Aorta (tissue), 5 donors: ENCODE measurements at regions not wholly inside any gene's neighbourhood (a gene's known extent, or its start where the extent isn't known, plus 50 kb on each side); places are given as distances from the start of the nearest gene placed in this dataset.

ENCODE experiments used
- ATAC-seq: fragments of 200-7000 bp; cut with Tn5 transposase; one replicate; pipeline ENCODE4 v1.9.1; 2022; ENCODE audit warnings: moderate library complexity; ENCODE audit not compliant: low FRiP score
- DNase-seq, 2 donors: peaks; one replicate each; pipeline ENCODE4 v3.0.0-alpha.2; 2020
- H3K27ac ChIP-seq, 2 donors: one replicate each; pipeline ENCODE4 v1.5.1; 2013; ENCODE audit warnings: low read length in 2 of 2, mild to moderate bottlenecking in 2 of 2, moderate library complexity in 2 of 2, control low read depth in 1 of 2, inconsistent platforms in 1 of 2, low read depth in 1 of 2
- H3K27me3 ChIP-seq, 2 donors: one replicate each; pipeline ENCODE4 v1.6.1; 2013; ENCODE audit warnings: control low read depth in 1 of 2, low read length in 1 of 2, mild to moderate bottlenecking in 1 of 2, moderate library complexity in 1 of 2; ENCODE audit not compliant: insufficient read depth in 2 of 2, control insufficient read depth in 1 of 2
- H3K36me3 ChIP-seq, 2 donors: one replicate each; pipeline ENCODE4 v1.6.1; 2013; ENCODE audit warnings: control low read depth in 1 of 2, low read length in 1 of 2, mild to moderate bottlenecking in 1 of 2; ENCODE audit not compliant: insufficient read depth in 2 of 2, control insufficient read depth in 1 of 2
- H3K4me1 ChIP-seq, 2 donors: one replicate each; pipeline ENCODE4 v1.6.1; 2013; ENCODE audit warnings: low read length in 2 of 2, control low read depth in 1 of 2, mild to moderate bottlenecking in 1 of 2, moderate library complexity in 1 of 2; ENCODE audit not compliant: insufficient read depth in 2 of 2, control insufficient read depth in 1 of 2
- H3K4me3 ChIP-seq, 2 donors: one replicate each; pipeline ENCODE4 v1.5.1; 2013; ENCODE audit warnings: low read length in 2 of 2, control low read depth in 1 of 2, mild to moderate bottlenecking in 1 of 2
- H3K9me3 ChIP-seq: one replicate; pipeline ENCODE4 v1.6.1; 2013; ENCODE audit warnings: mild to moderate bottlenecking, low read length; ENCODE audit not compliant: control insufficient read depth
- WGBS, 2 donors: extraction: QIAGEN DNeasy Blood & Tissue Kit; methylation state at CpG; one replicate each; pipeline ENCODE4 v1.1.7; 2013; 5-methylcytosine and 5-hydroxymethylcytosine counted together
- intact Hi-C, 2 donors: fragments of 100-400 bp; cut with DNase I; formaldehyde crosslinking; loops; one replicate each; pipeline versions ENCODE4 v1.14.2 to v1.15.0; 2022
- donor health status: healthy with polysubstance abuse.
- donor health status: Bipolar disorder and iron deficiency.
- donor health status: DM: no; HTN: no; CAD: no.
- donor health status: DM: no; HTN: no; CAD: no.
- donor health status: DM: yes; HTN: yes; CAD: no.

DNA sequence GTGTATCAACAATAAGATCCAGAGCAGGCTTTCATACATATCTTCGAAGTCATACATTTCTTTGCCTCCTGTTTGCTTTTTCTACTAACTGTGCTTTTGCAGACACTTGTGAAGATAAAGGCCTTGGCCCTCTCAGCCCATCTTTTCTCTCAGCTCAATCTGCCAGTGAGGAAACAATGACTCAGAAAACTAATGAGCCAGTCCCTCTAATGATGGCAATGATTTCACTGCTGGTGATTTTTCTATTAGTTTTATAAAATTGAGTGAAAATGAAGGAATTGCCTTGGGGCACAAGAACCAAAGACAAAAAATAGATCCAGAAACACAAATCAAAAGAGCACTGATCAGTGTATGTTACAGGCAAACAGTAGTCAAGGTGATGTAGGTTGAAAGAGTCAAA, 167.7 kb upstream of the PPP2R2B start:
- H3K4me3 ChIP-seq: no peak overlapping the region
- WGBS, 2 donors: 55 to 56% methylated on average over 1 of the region's 1 CpG
- ATAC-seq (no peak), DNase-seq (no peak)
- peaks cover 0 to 4% of the 10 kb centered on the region in 2 donors for H3K27me3 ChIP-seq
- no peaks in the 10 kb centered on the region for H3K4me1 ChIP-seq
- H3K9me3 ChIP-seq: no peaks in the 10 kb centered on the region
- intact Hi-C loops: no loop called here
- H3K36me3 ChIP-seq: no peaks in the 10 kb centered on the region
- H3K27ac ChIP-seq: no peak overlapping the region

DNA sequence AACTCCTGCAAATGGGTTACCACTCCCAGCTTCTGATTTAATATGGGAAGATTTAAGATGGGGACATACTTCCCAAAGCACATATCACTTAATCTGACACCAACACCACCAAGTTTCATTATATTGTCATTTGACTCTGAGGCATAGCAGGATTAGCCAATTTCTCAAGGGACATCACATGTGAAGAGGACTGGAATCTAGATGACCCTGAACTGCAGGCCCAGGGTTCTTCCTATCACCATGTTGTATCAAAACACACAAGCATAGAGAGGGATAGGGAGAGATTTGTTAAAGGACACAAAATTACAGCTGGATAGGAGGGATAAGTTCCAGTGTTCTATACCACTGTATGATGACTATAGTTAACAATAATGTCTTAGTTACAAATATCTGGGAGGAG, 168.3 kb upstream of the PPP2R2B start:
- Histone ChIP-seq H3K36me3 (no peaks in the 10 kb centered on the region), H3K4me3 (no peak overlapping the region), H3K9me3 (no peaks in the 10 kb centered on the region), H3K4me1 (no peaks in the 10 kb centered on the region), H3K27ac (no peak overlapping the region), H3K27me3 (peaks cover 0 to 4% of the 10 kb centered on the region in 2 donors)
- intact Hi-C loops: no loop called here
- no peak for DNase-seq
- ATAC-seq: no peak

DNA sequence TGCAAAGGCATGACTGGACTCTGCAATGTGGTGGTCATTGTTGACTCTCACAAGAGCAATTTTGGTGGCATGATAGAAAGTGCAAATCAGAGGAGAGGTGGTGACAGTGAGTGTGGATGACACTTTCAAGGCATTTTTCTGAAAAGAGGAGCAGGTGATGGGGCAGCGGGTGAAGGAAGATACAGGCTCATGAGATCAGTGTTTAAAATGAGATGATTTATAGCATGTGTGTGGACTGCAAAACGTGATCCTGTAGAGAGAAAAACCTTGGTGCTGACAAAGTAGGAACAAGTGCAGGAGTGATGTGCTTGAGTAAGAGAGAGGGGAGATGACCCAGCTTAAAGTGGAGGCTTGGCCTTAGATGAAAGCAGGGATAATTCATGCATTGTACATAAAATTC, 171.2 kb upstream of the PPP2R2B start:
- H3K4me3 ChIP-seq: no peak overlapping the region
- H3K36me3 ChIP-seq: no peaks in the 10 kb centered on the region
- H3K9me3 ChIP-seq: no peaks in the 10 kb centered on the region
- intact Hi-C loops: no loop called here
- peaks cover 0 to 4% of the 10 kb centered on the region in 2 donors for H3K27me3 ChIP-seq
- no peak for ATAC-seq
- H3K27ac ChIP-seq: no peak overlapping the region
- no peak for DNase-seq
- H3K4me1 ChIP-seq: no peaks in the 10 kb centered on the region
- WGBS, 2 donors: 64 to 65% methylated on average over 2 of the region's 2 CpGs

DNA sequence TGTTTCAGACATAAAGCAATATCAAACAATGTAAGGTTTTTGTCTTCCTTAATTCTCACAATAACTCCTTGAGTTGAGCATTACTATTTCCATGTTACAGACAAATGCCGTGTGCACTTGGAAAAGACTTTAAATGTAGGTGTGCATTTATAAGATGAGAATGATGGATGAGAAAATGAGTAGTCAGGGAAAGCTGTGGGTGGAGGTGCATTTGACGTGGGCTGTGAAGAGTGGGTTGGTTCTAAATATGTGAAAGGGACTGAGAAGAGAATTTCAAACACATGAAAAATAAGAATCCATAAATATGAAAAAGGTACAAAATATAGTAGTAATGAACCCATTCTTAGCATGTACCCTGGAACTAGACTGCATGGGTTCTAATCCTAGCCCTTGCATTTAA, 171.6 kb upstream of the PPP2R2B start:
- H3K4me3 ChIP-seq: no peak overlapping the region
- no peaks in the 10 kb centered on the region for H3K4me1 ChIP-seq
- H3K27me3 ChIP-seq: peaks cover 0 to 4% of the 10 kb centered on the region in 2 donors
- H3K9me3 ChIP-seq: no peaks in the 10 kb centered on the region
- WGBS, 2 donors: 59 to 71% methylated on average over 2 of the region's 2 CpGs
- H3K27ac ChIP-seq: no peak overlapping the region
- ATAC-seq (no peak), DNase-seq (no peak)
- intact Hi-C loops: no loop called here
- H3K36me3 ChIP-seq: no peaks in the 10 kb centered on the region

DNA sequence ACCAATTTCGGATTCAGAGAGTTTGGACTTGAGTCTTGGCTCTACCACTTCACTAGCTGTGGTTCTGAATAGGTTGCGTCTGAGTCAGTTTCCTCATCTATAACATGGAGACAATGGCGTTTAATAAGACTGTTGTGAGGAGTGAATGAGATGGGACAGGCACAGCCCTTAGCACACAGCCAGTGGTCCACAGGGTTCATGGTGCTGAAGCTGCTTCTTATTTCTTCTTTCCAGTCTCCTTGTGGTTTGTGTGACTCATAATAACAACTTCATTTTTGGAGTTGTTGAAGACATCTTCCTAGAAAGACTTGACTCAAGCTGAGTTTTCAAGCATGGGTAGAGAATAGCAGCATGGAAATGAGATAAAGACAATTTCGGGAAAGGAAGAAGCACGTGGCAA, 172.6 kb upstream of the PPP2R2B start:
- ATAC-seq: no peak
- no peak for DNase-seq
- Histone ChIP-seq H3K27me3 (peaks cover 0 to 4% of the 10 kb centered on the region in 2 donors), H3K27ac (no peak overlapping the region), H3K9me3 (no peaks in the 10 kb centered on the region), H3K4me3 (no peak overlapping the region), H3K4me1 (no peaks in the 10 kb centered on the region), H3K36me3 (no peaks in the 10 kb centered on the region)
- intact Hi-C loops: no loop called here
- WGBS, 2 donors: 81 to 89% methylated on average over 5 of the region's 5 CpGs

DNA sequence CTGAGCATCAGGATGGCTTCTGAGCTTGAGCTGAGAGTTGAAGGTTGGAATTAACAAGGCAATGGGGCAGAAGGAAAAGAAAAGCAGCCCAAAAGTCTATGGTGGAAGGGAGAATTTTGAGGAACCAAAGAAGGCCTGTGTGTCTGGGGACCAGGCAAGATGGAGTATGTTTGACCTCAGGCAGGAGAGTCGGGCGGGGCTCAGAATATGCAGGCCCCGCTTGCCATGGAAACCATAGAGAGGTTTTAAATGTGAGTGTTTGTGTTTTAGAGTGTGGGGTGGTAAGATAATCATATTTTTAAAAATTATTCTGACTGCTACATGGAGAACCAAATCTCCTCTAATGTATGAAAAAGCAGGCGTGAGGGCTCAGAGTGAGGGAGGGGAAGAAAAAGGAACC, 174.0 kb upstream of the PPP2R2B start:
- Histone ChIP-seq H3K27me3 (peaks cover 0 to 4% of the 10 kb centered on the region in 2 donors), H3K9me3 (no peaks in the 10 kb centered on the region), H3K4me3 (no peak overlapping the region), H3K36me3 (no peaks in the 10 kb centered on the region), H3K4me1 (no peaks in the 10 kb centered on the region), H3K27ac (no peak overlapping the region)
- no peak for ATAC-seq
- 86 to 95% methylated on average over 4 of the region's 4 CpGs for WGBS, 2 donors
- intact Hi-C loops: no loop called here
- no peak for DNase-seq

DNA sequence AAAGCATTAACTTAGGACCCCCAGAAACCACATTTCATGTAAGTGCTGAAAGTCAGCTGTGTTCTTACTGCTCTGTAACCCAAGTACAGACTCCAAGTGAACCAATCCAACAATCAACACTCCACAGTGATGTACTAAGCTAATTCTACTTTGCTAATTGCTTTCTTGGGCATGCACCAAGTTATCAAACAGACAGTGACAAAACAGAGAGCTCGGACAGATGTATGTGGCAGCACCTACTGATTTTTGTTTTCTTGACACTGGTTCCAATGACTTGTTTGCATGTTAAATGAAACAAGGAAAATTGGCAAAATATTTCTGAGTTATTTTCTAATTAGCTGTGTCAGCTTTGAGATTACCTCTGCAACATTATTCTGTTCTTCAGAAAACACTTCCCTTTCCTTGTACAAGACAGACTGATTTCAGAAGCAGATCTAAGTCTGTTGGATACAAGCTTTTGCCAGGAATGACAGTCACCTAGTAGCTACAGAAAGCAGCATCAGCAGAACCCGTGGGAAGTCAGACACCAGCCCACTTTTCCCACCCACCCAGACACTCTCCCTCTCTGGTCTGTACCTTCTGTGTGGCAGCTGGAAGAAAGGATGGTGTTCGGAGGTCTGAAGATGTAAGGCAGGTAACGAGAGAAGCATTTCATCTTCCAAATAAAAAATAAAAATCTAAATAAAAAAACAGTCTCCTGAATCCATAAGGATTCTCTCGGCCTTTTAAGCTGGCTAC, 176.7 kb upstream of the PPP2R2B start:
- DNase-seq: no peak
- intact Hi-C loops: no loop called here
- Histone ChIP-seq H3K36me3 (no peaks in the 10 kb centered on the region), H3K9me3 (no peaks in the 10 kb centered on the region), H3K4me3 (no peak overlapping the region), H3K27ac (no peak overlapping the region), H3K27me3 (no peaks in the 10 kb centered on the region), H3K4me1 (no peaks in the 10 kb centered on the region)
- ATAC-seq: no peak
- WGBS, 2 donors: 51 to 54% methylated on average over 5 of the region's 5 CpGs

DNA sequence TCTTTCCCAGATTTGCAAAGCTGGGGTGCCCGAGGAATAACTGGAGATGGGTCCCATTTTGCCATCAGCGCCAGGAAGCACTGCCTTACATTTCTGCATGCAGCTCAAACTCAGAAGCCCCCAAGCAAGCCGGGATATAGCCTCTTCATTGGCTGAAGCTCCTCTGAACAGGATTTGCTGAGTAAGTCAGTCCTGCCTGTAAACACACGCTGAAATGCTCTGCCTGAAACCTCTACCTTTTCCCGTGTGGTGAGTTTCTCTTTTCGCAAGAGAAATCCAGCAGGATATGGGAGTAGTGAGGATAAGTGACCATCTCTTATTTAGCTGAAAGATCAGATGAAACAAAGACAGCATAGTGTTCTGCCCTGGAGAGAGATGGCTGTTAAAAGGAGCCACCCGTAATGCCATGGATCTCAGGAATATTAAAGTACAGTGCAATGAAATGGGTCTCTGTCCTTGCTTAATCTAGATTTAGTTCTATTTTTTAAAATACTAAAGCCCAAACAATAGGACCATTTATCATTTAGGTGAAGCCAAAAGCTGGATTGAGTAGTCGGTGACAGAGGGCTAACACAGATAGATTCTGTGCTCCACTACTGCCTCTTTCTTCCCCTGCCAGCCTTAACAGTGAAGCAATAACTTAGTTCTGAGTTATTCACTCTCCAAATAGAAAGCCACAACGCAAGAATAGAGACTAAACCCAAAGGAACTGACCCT, 177.5 kb upstream of the PPP2R2B start:
- Histone ChIP-seq H3K4me1 (no peaks in the 10 kb centered on the region), H3K27me3 (no peaks in the 10 kb centered on the region), H3K4me3 (no peak overlapping the region), H3K9me3 (no peaks in the 10 kb centered on the region), H3K36me3 (no peaks in the 10 kb centered on the region), H3K27ac (no peak overlapping the region)
- WGBS, 2 donors: 21 to 23% methylated on average over 9 of the region's 9 CpGs
- intact Hi-C loops: no loop called here
- no peak for ATAC-seq
- DNase-seq: no peak

DNA sequence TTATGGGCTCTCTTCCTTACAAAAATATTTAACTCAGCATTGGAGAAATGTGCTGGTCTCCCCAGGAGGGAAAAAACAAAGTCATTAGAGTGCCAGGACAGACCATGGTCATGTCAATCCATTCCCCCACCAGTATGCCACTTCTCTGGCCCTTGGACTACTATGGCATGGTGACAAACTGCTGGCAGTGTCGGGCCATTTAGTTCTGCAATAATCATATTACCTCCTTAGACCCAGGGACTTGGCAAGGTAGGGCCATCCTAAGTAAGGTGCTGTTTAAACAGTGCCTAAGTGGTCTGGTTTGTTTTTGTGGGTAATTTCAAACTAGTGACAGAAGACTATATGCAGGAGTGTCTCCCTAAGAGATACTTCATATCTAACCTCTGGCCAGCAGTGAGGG, 177.8 kb upstream of the STK32A start:
- DNase-seq (no peak), ATAC-seq (no peak)
- intact Hi-C loops: no loop called here
- H3K9me3 ChIP-seq: no peaks in the 10 kb centered on the region
- no peaks in the 10 kb centered on the region for H3K36me3 ChIP-seq
- no peaks in the 10 kb centered on the region for H3K4me1 ChIP-seq
- H3K4me3 ChIP-seq: no peak overlapping the region
- whole genome bisulfite sequencing, 2 donors: 76 to 86% methylated on average over 1 of the region's 1 CpG
- H3K27ac ChIP-seq: no peak overlapping the region
- H3K27me3 ChIP-seq: no peaks in the 10 kb centered on the region
